ENCODE measurements at regions not wholly inside any gene's neighbourhood (a gene's known extent, or its start where the extent isn't known, plus 50 kb on each side); places are given as distances from the start of the nearest gene placed in this dataset.

DNA sequence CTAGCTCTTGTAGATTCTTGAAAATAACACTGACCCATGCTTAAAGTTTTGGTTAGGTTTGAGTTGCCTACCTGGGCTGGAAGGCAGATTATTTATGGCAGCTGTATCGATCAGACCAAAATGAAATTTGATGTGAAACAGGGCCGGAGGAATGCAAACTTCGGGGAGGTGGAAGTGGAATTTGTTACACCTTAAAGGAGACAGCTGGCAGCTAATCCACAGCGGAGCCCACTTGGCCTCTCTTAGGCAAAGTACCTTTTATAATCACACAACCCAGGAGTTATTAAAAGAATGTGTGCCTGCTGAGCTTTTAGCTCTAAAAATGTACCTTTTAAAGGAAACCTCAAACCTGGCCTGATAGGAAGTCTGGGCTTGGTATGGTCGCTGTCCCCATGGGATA, 250.9 kb upstream of the TPM1 start:
- TF ChIP-seq, protein P1, sequence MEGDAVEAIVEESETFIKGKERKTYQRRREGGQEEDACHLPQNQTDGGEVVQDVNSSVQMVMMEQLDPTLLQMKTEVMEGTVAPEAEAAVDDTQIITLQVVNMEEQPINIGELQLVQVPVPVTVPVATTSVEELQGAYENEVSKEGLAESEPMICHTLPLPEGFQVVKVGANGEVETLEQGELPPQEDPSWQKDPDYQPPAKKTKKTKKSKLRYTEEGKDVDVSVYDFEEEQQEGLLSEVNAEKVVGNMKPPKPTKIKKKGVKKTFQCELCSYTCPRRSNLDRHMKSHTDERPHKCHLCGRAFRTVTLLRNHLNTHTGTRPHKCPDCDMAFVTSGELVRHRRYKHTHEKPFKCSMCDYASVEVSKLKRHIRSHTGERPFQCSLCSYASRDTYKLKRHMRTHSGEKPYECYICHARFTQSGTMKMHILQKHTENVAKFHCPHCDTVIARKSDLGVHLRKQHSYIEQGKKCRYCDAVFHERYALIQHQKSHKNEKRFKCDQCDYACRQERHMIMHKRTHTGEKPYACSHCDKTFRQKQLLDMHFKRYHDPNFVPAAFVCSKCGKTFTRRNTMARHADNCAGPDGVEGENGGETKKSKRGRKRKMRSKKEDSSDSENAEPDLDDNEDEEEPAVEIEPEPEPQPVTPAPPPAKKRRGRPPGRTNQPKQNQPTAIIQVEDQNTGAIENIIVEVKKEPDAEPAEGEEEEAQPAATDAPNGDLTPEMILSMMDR (IDR thresholded peaks at IDR 0.05): no peak
- TF ChIP-seq POLR2AphosphoS5 (IDR thresholded peaks at IDR 0.05) (no peak), POLR2A (IDR thresholded peaks at IDR 0.05) (no peak), EP300 (IDR thresholded peaks at IDR 0.05) (no peak)
